ENCODE measurements at regions not wholly inside any gene's neighbourhood (a gene's known extent, or its start where the extent isn't known, plus 50 kb on each side); places are given as distances from the start of the nearest gene placed in this dataset.

DNA sequence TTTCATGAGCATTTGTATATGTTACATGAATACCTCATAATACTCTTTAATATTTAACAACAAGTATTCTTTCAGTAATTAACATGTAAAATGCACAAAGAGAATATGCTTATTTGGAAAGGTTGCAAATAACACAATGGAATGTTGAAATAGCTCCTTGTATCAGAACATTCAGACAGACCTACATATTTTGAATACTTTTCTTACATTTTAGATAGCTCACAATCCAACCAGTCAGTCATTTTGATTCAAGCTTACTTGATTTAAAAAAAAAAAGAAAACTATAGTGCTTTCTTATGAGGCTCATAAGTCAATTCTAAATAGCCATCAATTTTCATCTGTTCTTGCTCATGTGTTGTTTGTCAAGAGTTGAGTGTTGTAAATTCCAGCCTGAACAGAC is 518.8 kb downstream of the ADGRL2 start:
- no peak overlapping the region for H3K4me3 Mint-ChIP-seq (ENCODE audit: low read depth, unreplicated experiment)
- no TSS peak for BruUV-seq (replicated peaks)
- CTCF ChIA-PET, result no interaction called here
- no peaks in the 10 kb centered on the region for H3K4me1 Mint-ChIP-seq (ENCODE audit: low read depth, unreplicated experiment)
- no peak for DNase-seq
- no peaks in the 10 kb centered on the region for H3K27me3 Mint-ChIP-seq (ENCODE audit: unreplicated experiment)
- H3K36me3 Mint-ChIP-seq (ENCODE audit: insufficient read depth, unreplicated experiment), result no peaks in the 10 kb centered on the region
- intact Hi-C loops (cut with micrococcal nuclease; ENCODE audit: unreplicated experiment), result no loop called here
- no peak overlapping the region for H3K27ac Mint-ChIP-seq (ENCODE audit: unreplicated experiment)
- TF ChIP-seq, protein P1, sequence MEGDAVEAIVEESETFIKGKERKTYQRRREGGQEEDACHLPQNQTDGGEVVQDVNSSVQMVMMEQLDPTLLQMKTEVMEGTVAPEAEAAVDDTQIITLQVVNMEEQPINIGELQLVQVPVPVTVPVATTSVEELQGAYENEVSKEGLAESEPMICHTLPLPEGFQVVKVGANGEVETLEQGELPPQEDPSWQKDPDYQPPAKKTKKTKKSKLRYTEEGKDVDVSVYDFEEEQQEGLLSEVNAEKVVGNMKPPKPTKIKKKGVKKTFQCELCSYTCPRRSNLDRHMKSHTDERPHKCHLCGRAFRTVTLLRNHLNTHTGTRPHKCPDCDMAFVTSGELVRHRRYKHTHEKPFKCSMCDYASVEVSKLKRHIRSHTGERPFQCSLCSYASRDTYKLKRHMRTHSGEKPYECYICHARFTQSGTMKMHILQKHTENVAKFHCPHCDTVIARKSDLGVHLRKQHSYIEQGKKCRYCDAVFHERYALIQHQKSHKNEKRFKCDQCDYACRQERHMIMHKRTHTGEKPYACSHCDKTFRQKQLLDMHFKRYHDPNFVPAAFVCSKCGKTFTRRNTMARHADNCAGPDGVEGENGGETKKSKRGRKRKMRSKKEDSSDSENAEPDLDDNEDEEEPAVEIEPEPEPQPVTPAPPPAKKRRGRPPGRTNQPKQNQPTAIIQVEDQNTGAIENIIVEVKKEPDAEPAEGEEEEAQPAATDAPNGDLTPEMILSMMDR (IDR thresholded peaks at IDR 0.05; ENCODE audit: unreplicated experiment), result no peak
- peaks cover 2% of the 10 kb centered on the region for H3K9me3 Mint-ChIP-seq (ENCODE audit: low read depth, unreplicated experiment)

DNA sequence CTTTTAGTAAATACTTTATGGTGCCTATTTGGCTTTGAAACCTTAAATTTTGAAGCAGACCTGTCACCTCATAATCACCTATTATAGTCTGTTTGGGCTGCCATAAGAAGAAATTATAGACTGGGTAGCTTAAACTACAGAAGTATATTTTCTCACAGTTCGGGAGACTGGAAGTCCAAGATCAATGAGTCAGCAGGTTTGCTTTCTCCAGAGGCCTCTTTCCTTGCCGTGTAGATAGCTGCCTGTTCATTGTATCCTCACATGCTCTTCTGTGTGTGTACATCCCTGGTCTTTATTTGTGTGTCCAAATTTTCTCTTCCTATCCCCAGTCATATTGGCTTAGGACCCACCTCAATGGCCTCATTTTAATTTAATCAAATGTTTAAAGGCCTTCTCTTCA is 518.2 kb downstream of the ADGRL2 start:
- Mint-ChIP-seq H3K4me3 (ENCODE audit: low read depth, unreplicated experiment) (no peak overlapping the region), H3K9me3 (ENCODE audit: low read depth, unreplicated experiment) (peaks cover 2% of the 10 kb centered on the region), H3K36me3 (ENCODE audit: insufficient read depth, unreplicated experiment) (no peaks in the 10 kb centered on the region), H3K27ac (ENCODE audit: unreplicated experiment) (no peak overlapping the region), H3K4me1 (ENCODE audit: low read depth, unreplicated experiment) (no peaks in the 10 kb centered on the region), H3K27me3 (ENCODE audit: unreplicated experiment) (no peaks in the 10 kb centered on the region)
- DNase-seq, result no peak
- TF ChIP-seq, protein P1 (IDR thresholded peaks at IDR 0.05; ENCODE audit: unreplicated experiment), result no peak
- intact Hi-C loops (cut with micrococcal nuclease; ENCODE audit: unreplicated experiment), result no loop called here
- CTCF ChIA-PET, result no interaction called here
- no TSS peak for BruUV-seq (replicated peaks)

DNA sequence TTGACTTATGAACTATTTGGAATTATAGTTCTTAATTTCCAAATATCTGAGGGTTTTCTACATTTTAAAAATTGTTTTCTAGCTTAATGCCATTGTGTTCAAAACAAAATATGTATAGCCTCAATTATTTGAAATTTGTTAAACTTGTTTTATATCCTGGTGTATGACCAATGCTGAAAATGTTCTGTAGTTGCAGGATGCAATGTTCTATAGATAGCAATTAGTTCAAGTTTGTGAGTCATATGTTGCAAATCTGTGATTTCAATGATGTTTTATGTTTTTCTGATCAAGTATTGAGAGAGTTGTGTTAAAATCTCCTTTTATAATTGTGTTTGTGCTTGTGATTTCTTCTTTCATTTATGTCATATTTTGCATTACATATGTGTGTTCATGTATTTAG is 517.5 kb downstream of the ADGRL2 start:
- no peaks in the 10 kb centered on the region for H3K27me3 Mint-ChIP-seq (ENCODE audit: unreplicated experiment)
- no peak for DNase-seq
- no peaks in the 10 kb centered on the region for H3K4me1 Mint-ChIP-seq (ENCODE audit: low read depth, unreplicated experiment)
- H3K36me3 Mint-ChIP-seq (ENCODE audit: insufficient read depth, unreplicated experiment), result no peaks in the 10 kb centered on the region
- TF ChIP-seq, protein P1 (IDR thresholded peaks at IDR 0.05; ENCODE audit: unreplicated experiment), result no peak
- CTCF ChIA-PET, result no interaction called here
- H3K9me3 Mint-ChIP-seq (ENCODE audit: low read depth, unreplicated experiment), result no peaks in the 10 kb centered on the region
- no peak overlapping the region for H3K4me3 Mint-ChIP-seq (ENCODE audit: low read depth, unreplicated experiment)
- no TSS peak for BruUV-seq (replicated peaks)
- intact Hi-C loops (cut with micrococcal nuclease; ENCODE audit: unreplicated experiment), result no loop called here
- H3K27ac Mint-ChIP-seq (ENCODE audit: unreplicated experiment), result no peak overlapping the region

DNA sequence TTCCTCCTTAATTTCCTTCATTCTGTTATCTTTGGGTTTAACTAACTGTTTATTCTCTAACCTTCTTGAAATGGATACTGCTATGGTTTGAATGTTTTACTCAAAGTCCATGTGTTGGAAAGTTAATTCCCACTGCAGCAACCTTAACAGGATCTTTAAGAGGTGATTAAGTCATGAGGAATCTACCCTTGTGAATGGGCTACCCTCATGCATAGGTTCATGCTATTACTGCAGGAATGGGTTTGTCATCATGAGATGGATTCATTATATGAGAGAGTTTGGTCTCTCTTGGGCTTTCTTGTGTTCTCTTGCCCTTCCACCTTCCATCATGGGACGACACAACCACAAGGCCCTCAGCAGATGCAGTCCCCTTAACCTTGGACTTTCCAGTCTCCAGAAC is 516.9 kb downstream of the ADGRL2 start:
- no peaks in the 10 kb centered on the region for H3K36me3 Mint-ChIP-seq (ENCODE audit: insufficient read depth, unreplicated experiment)
- H3K27me3 Mint-ChIP-seq (ENCODE audit: unreplicated experiment), result no peaks in the 10 kb centered on the region
- TF ChIP-seq, protein P1 (IDR thresholded peaks at IDR 0.05; ENCODE audit: unreplicated experiment), result no peak
- BruUV-seq (replicated peaks), result no TSS peak
- no peak overlapping the region for H3K27ac Mint-ChIP-seq (ENCODE audit: unreplicated experiment)
- intact Hi-C loops (cut with micrococcal nuclease; ENCODE audit: unreplicated experiment), result no loop called here
- DNase-seq, result no peak
- no peaks in the 10 kb centered on the region for H3K4me1 Mint-ChIP-seq (ENCODE audit: low read depth, unreplicated experiment)
- no peaks in the 10 kb centered on the region for H3K9me3 Mint-ChIP-seq (ENCODE audit: low read depth, unreplicated experiment)
- no peak overlapping the region for H3K4me3 Mint-ChIP-seq (ENCODE audit: low read depth, unreplicated experiment)
- CTCF ChIA-PET, result no interaction called here

DNA sequence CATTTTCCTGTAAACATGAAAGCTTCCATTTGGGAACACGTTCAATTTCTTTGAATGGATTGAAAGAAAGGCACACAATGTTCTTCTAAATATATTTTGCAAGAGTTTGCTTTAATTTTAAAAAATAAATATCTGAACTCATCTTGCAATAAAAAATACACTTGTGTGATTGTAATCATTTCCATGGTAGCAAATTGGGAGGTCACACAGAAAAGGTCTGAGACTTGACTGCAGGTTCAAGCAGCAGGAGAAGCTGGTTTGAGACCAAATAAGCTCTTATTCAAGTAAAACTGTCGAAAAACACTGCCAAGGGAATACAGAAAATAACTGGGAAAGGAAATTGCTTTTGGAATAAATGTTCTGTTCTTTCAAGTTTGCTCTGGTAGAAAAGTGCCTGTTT is 498.9 kb downstream of the ADGRL2 start:
- BruUV-seq (replicated peaks), result no TSS peak
- intact Hi-C loops (cut with micrococcal nuclease; ENCODE audit: unreplicated experiment), result no loop called here
- no peaks in the 10 kb centered on the region for H3K27me3 Mint-ChIP-seq (ENCODE audit: unreplicated experiment)
- no peaks in the 10 kb centered on the region for H3K9me3 Mint-ChIP-seq (ENCODE audit: low read depth, unreplicated experiment)
- CTCF ChIA-PET, result no interaction called here
- DNase-seq, result no peak
- TF ChIP-seq, protein P1 (IDR thresholded peaks at IDR 0.05; ENCODE audit: unreplicated experiment), result no peak
- no peak overlapping the region for H3K27ac Mint-ChIP-seq (ENCODE audit: unreplicated experiment)
- H3K4me3 Mint-ChIP-seq (ENCODE audit: low read depth, unreplicated experiment), result no peak overlapping the region
- no peaks in the 10 kb centered on the region for H3K36me3 Mint-ChIP-seq (ENCODE audit: insufficient read depth, unreplicated experiment)
- no peaks in the 10 kb centered on the region for H3K4me1 Mint-ChIP-seq (ENCODE audit: low read depth, unreplicated experiment)
